ENCODE measurements at regions not wholly inside any gene's neighbourhood (a gene's known extent, or its start where the extent isn't known, plus 50 kb on each side); places are given as distances from the start of the nearest gene placed in this dataset.

DNA sequence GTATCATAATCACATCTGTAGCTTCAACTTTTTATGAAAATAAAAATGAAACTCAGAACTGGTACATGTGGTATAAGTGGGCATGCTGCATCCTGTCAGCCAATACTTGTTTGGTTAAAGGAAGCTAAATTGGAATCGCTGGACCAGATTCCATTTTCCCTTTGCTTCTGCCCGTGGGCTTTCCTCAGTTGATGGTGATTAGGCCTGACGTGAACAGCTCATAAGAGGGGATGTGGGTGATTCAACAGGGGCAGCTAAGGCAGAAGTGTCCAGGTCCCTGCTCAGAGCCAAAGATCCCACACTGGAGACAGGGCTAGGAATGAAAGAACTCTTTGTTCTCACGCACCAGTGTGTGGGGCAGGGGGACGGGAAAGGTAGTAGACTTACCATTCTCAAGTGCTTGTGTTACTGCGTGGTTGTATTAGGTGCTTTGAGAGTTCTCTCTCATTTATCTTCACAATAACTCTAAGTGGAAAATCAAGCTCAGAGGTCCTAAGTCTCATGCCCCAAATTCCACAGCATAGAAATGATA lies 63.2 kb upstream of the GUCY1A1 start:
- ATAC-seq (ENCODE audit: low read depth), result no peak
- Mint-ChIP-seq H3K27me3 (no peaks in the 10 kb centered on the region), H3K4me1 (no peaks in the 10 kb centered on the region), H3K27ac (no peak overlapping the region), H3K9me3 (ENCODE audit: insufficient read depth) (no peaks in the 10 kb centered on the region), H3K4me3 (no peak overlapping the region)
- POLR2A ChIA-PET, result no interaction called here
- no peak overlapping the region for H2AFZ ChIP-seq (ENCODE audit: insufficient read depth, low read depth, low read length, poor library complexity, severe bottlenecking)
- H3K4me3 ChIP-seq (ENCODE audit: control extremely low read depth in 1 of 5, extremely low read depth in 1 of 5, insufficient read depth in 1 of 5, low read depth in 2 of 5, low read length in 4 of 5), result no peak overlapping the region
- no peaks in the 10 kb centered on the region for H4K20me1 ChIP-seq (ENCODE audit: control insufficient read depth, insufficient read depth, low read length, poor library complexity, severe bottlenecking)
- intact Hi-C loops (cut with micrococcal nuclease), result no loop called here
- no peaks in the 10 kb centered on the region for H3K9me3 ChIP-seq (ENCODE audit: control extremely low read depth in 1 of 3, control insufficient read depth in 2 of 3, insufficient read depth in 1 of 3, low read length in 2 of 3)
- no peaks in the 10 kb centered on the region for H3K79me2 ChIP-seq (ENCODE audit: control insufficient read depth, insufficient read depth, low read length)
- no peak overlapping the region for H3K4me2 ChIP-seq (replicated peaks; ENCODE audit: low read depth, low read length, poor library complexity, severe bottlenecking)
- CTCF ChIA-PET, result no interaction called here
- no peaks in the 10 kb centered on the region for H3K36me3 ChIP-seq (replicated peaks in 1 of 2; ENCODE audit: control extremely low read depth in 1 of 2, control insufficient read depth in 1 of 2, extremely low read depth in 1 of 2, insufficient read depth in 2 of 2, low read length in 1 of 2)
- 28% methylated on average over 3 of the region's 6 CpGs for WGBS (ENCODE audit: insufficient coverage)
- TF ChIP-seq, protein P1, sequence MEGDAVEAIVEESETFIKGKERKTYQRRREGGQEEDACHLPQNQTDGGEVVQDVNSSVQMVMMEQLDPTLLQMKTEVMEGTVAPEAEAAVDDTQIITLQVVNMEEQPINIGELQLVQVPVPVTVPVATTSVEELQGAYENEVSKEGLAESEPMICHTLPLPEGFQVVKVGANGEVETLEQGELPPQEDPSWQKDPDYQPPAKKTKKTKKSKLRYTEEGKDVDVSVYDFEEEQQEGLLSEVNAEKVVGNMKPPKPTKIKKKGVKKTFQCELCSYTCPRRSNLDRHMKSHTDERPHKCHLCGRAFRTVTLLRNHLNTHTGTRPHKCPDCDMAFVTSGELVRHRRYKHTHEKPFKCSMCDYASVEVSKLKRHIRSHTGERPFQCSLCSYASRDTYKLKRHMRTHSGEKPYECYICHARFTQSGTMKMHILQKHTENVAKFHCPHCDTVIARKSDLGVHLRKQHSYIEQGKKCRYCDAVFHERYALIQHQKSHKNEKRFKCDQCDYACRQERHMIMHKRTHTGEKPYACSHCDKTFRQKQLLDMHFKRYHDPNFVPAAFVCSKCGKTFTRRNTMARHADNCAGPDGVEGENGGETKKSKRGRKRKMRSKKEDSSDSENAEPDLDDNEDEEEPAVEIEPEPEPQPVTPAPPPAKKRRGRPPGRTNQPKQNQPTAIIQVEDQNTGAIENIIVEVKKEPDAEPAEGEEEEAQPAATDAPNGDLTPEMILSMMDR (IDR thresholded peaks at IDR 0.05), result no peak
- no peak for TF ChIP-seq EZH2 (IDR thresholded peaks at IDR 0.05; ENCODE audit: borderline replicate concordance, insufficient read depth, low read depth, low read length, poor library complexity, severe bottlenecking)
- H3K27ac ChIP-seq (ENCODE audit: low read length in 2 of 2), result no peak overlapping the region
- no peak overlapping the region for H3K9ac ChIP-seq (ENCODE audit: low read length)
- no peaks in the 10 kb centered on the region for H3K27me3 ChIP-seq (replicated peaks in 1 of 4; ENCODE audit: control extremely low read depth in 1 of 4, control insufficient read depth in 3 of 4, insufficient read depth in 4 of 4, low read length in 3 of 4)
- DNase-seq, result no peak
- no peaks in the 10 kb centered on the region for H3K4me1 ChIP-seq (ENCODE audit: control insufficient read depth in 2 of 2, insufficient read depth in 2 of 2, low read length in 2 of 2)

GRCh38 chr4:155602351-155603140 lies 64.1 kb upstream of the GUCY1A1 start:
- WGBS (ENCODE audit: insufficient coverage), result no CpG with 5 or more reads among the region's 3 CpGs
- no peaks in the 10 kb centered on the region for H3K79me2 ChIP-seq (ENCODE audit: control insufficient read depth, insufficient read depth, low read length)
- DNase-seq (no peak), ATAC-seq (ENCODE audit: low read depth) (no peak)
- no peaks in the 10 kb centered on the region for H3K27me3 ChIP-seq (replicated peaks in 1 of 4; ENCODE audit: control extremely low read depth in 1 of 4, control insufficient read depth in 3 of 4, insufficient read depth in 4 of 4, low read length in 3 of 4)
- no peaks in the 10 kb centered on the region for H3K9me3 ChIP-seq (ENCODE audit: control extremely low read depth in 1 of 3, control insufficient read depth in 2 of 3, insufficient read depth in 1 of 3, low read length in 2 of 3)
- no peak overlapping the region for H3K27ac ChIP-seq (ENCODE audit: low read length in 2 of 2)
- H3K4me1 Mint-ChIP-seq, result no peaks in the 10 kb centered on the region
- intact Hi-C loops (cut with micrococcal nuclease), result no loop called here
- no peak for TF ChIP-seq EZH2 (IDR thresholded peaks at IDR 0.05; ENCODE audit: borderline replicate concordance, insufficient read depth, low read depth, low read length, poor library complexity, severe bottlenecking)
- TF ChIP-seq, protein P1 (IDR thresholded peaks at IDR 0.05), result no peak
- no peak overlapping the region for H2AFZ ChIP-seq (ENCODE audit: insufficient read depth, low read depth, low read length, poor library complexity, severe bottlenecking)
- H3K4me2 ChIP-seq (replicated peaks; ENCODE audit: low read depth, low read length, poor library complexity, severe bottlenecking), result no peak overlapping the region
- H3K27ac Mint-ChIP-seq, result no peak overlapping the region
- ChIA-PET CTCF (no interaction called here), POLR2A (no interaction called here)
- no peaks in the 10 kb centered on the region for H4K20me1 ChIP-seq (ENCODE audit: control insufficient read depth, insufficient read depth, low read length, poor library complexity, severe bottlenecking)
- H3K4me3 Mint-ChIP-seq, result no peak overlapping the region
- H3K36me3 ChIP-seq (replicated peaks in 1 of 2; ENCODE audit: control extremely low read depth in 1 of 2, control insufficient read depth in 1 of 2, extremely low read depth in 1 of 2, insufficient read depth in 2 of 2, low read length in 1 of 2), result no peaks in the 10 kb centered on the region
- H3K9me3 Mint-ChIP-seq (ENCODE audit: insufficient read depth), result no peaks in the 10 kb centered on the region
- no peaks in the 10 kb centered on the region for H3K4me1 ChIP-seq (ENCODE audit: control insufficient read depth in 2 of 2, insufficient read depth in 2 of 2, low read length in 2 of 2)
- no peak overlapping the region for H3K9ac ChIP-seq (ENCODE audit: low read length)
- H3K4me3 ChIP-seq (ENCODE audit: control extremely low read depth in 1 of 5, extremely low read depth in 1 of 5, insufficient read depth in 1 of 5, low read depth in 2 of 5, low read length in 4 of 5), result no peak overlapping the region
- no peaks in the 10 kb centered on the region for H3K27me3 Mint-ChIP-seq
